Prostate gland (tissue), 2 donors: ENCODE measurements at regions not wholly inside any gene's neighbourhood (a gene's known extent, or its start where the extent isn't known, plus 50 kb on each side); places are given as distances from the start of the nearest gene placed in this dataset.

Source experiments
- DNase-seq: peaks from one replicate; pipeline ENCODE4 v3.0.0-alpha.2; 2019; ENCODE audit warnings: low spot score
- H3K27ac ChIP-seq, 2 donors: fragments of 200-600 bp; sonication (generic); 2 replicates each; pipeline ENCODE4 v1.5.1; 2017 to 2019
- H3K27me3 ChIP-seq: fragments of 200-600 bp; sonication (generic); replicated peaks from 2 replicates; pipeline ENCODE4 v1.5.1; 2019; ENCODE audit not compliant: insufficient read depth
- H3K36me3 ChIP-seq, 2 donors: fragments of 200-600 bp; sonication (generic); 1 replicate in 1 of 2; 2 replicates in 1 of 2; pipeline versions ENCODE4 v1.5.1 to v1.8.1; 2017 to 2019
- H3K4me1 ChIP-seq: fragments of 200-600 bp; sonication (generic); replicated peaks from 2 replicates; pipeline ENCODE4 v1.5.1; 2019
- H3K4me3 ChIP-seq, 2 donors: fragments of 200-600 bp; sonication (generic); 2 replicates each; pipeline ENCODE4 v1.5.1; 2017 to 2019
- H3K9me3 ChIP-seq: fragments of 200-600 bp; sonication (generic); 2 replicates; pipeline ENCODE4 v1.5.1; 2017
- CTCF ChIP-seq, 4 experiments: fragments of 200-600 bp in 2 of 4; fragments of 450-650 bp in 2 of 4; sonication (generic) in 2 of 4; IDR thresholded peaks; 1 replicate in 3 of 4; 2 replicates in 1 of 4; pipeline ENCODE4 v1.5.1; 2016 to 2019; ENCODE audit warnings: antibody characterized with exemption in 4 of 4, mild to moderate bottlenecking in 2 of 4, moderate library complexity in 2 of 4
- POLR2A ChIP-seq: fragments of 450-650 bp; IDR thresholded peaks from one replicate; pipeline ENCODE4 v1.6.1; 2016; ENCODE audit warnings: antibody characterized with exemption, mild to moderate bottlenecking
- POLR2AphosphoS5 ChIP-seq: sonication (generic); formaldehyde crosslinking; IDR thresholded peaks from one replicate; pipeline ENCODE4 v1.6.1; 2017; ENCODE audit warnings: antibody characterized with exemption
- WGBS: methylation state at CpG from one replicate; pipeline ENCODE4 v1.1.5; 2018; 5-methylcytosine and 5-hydroxymethylcytosine counted together
- intact Hi-C: fragments of 100-400 bp; cut with DNase I; formaldehyde crosslinking; loops from one replicate; pipeline ENCODE4 v1.14.2; 2022

DNA sequence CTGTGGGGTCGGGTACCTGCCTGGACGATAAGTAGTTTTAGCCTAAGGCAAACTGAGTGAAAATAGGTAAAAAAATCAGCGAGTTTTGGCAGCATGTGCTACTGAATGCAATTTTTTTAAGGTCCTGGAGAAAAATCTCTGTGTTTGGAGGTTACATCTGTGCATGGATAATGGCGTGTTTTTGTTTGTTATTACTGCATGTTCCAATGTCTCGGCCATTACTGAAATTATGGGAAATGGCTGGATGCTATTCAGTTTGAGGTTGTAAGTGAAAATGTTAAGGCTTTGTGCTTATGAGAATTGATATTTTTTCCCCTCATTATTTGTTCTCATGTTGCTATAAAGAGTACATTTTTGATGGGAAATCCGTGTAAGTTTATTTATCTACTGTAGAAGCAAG is 441.7 kb downstream of the PRDM2 start:
- Histone ChIP-seq H3K4me1 (no peaks in the 10 kb centered on the region), H3K27me3 (no peaks in the 10 kb centered on the region), H3K36me3 (no peaks in the 10 kb centered on the region), H3K9me3 (no peaks in the 10 kb centered on the region), H3K27ac (no peak overlapping the region), H3K4me3 (no peak overlapping the region)
- intact Hi-C loops = no loop called here
- 48% methylated on average over 6 of the region's 6 CpGs for WGBS
- TF ChIP-seq POLR2AphosphoS5 (no peak), POLR2A (no peak), CTCF (IDR thresholded peaks at IDR 0.05) (no peak)
- no peak for DNase-seq

- no peaks in the 10 kb centered on the region for H3K27me3 ChIP-seq
- no peak for TF ChIP-seq POLR2A
- TF ChIP-seq CTCF (IDR thresholded peaks at IDR 0.05) = no peak
- TF ChIP-seq POLR2AphosphoS5 = peak; percentile 63
- no peaks in the 10 kb centered on the region for H3K4me1 ChIP-seq
- H3K4me3 ChIP-seq = no peak overlapping the region
- H3K36me3 ChIP-seq = no peaks in the 10 kb centered on the region
- intact Hi-C loops = no loop called here
- H3K9me3 ChIP-seq = no peaks in the 10 kb centered on the region
- 41% methylated on average over 11 of the region's 11 CpGs for WGBS
- peak; percentile 36 for DNase-seq
- no peak overlapping the region for H3K27ac ChIP-seq
Observed at GRCh38 chr1:14142397-14143100, 442.6 kb downstream of the PRDM2 start.

DNA sequence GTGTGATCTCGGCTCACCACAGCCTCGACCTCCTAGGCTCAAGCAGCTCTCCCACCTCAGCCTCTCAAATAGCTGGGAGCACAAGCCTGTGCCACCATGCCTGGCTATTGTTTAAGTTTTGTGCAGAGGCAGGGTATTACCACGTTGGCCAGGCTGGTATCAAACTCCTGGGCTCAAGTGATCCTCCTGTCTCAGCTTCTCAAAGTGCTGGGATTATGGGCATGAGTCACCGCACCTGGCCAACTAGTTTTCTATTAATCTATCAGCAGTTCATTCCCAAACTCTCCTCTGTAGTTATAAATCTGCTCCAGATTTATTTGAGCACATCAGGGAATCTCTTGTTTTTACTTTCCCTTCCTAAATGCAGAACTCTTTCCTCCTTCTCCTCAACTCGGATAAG is 443.8 kb downstream of the PRDM2 start:
- TF ChIP-seq POLR2AphosphoS5 (no peak), CTCF (IDR thresholded peaks at IDR 0.05) (no peak), POLR2A (no peak)
- Histone ChIP-seq H3K4me1 (no peaks in the 10 kb centered on the region), H3K4me3 (no peak overlapping the region), H3K36me3 (no peaks in the 10 kb centered on the region), H3K9me3 (no peaks in the 10 kb centered on the region), H3K27me3 (no peaks in the 10 kb centered on the region), H3K27ac (no peak overlapping the region)
- 83% methylated on average over 5 of the region's 5 CpGs for WGBS
- intact Hi-C loops = no loop called here
- DNase-seq = no peak

DNA sequence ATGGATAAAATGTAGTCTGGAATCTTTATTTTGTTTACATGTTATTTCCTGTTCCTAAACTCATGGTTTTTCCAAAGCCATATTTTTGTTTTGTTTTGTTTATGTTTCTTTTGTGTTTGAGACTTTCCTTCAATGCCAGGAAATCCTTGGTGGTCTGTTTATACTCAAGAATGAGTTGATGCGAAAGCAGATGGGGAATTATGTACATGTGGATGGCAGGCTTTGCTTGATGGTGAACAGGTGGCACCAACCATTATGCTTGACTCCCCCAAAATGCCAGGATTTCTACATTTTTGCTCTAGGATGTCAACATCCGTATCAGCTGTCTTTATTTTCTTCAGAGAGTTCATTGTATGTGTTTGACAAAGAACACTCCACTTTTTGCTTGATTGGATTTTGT is 448.5 kb downstream of the PRDM2 start:
- intact Hi-C loops = no loop called here
- Histone ChIP-seq H3K9me3 (no peaks in the 10 kb centered on the region), H3K36me3 (no peaks in the 10 kb centered on the region), H3K27me3 (no peaks in the 10 kb centered on the region), H3K27ac (no peak overlapping the region), H3K4me3 (no peak overlapping the region), H3K4me1 (no peaks in the 10 kb centered on the region)
- no peak for DNase-seq
- WGBS = 87% methylated on average over 2 of the region's 2 CpGs
- TF ChIP-seq CTCF (IDR thresholded peaks at IDR 0.05) (no peak), POLR2A (no peak), POLR2AphosphoS5 (no peak)

GRCh38 chr1:14149431-14149830 is 449.1 kb upstream of the KAZN start:
- 80% methylated on average over 7 of the region's 7 CpGs for WGBS
- H3K36me3 ChIP-seq = no peaks in the 10 kb centered on the region
- H3K27me3 ChIP-seq = no peaks in the 10 kb centered on the region
- no peak overlapping the region for H3K27ac ChIP-seq
- H3K9me3 ChIP-seq = no peaks in the 10 kb centered on the region
- no peak for DNase-seq
- intact Hi-C loops = no loop called here
- H3K4me1 ChIP-seq = no peaks in the 10 kb centered on the region
- TF ChIP-seq POLR2A = no peak
- no peak for TF ChIP-seq POLR2AphosphoS5
- no peak for TF ChIP-seq CTCF (IDR thresholded peaks at IDR 0.05)
- H3K4me3 ChIP-seq = no peak overlapping the region
